Spleen (tissue), 11 donors: ENCODE measurements at regions not wholly inside any gene's neighbourhood (a gene's known extent, or its start where the extent isn't known, plus 50 kb on each side); places are given as distances from the start of the nearest gene placed in this dataset.
A peak's percentile ranks its signal among the peaks of the same experiment; 100 is the strongest.

Experiments used
- DNase-seq: peaks from one replicate; pipeline ENCODE4 v3.0.0-alpha.2; 2020
- H3K27ac ChIP-seq, 8 donors: fragments of 200-600 bp; sonication (generic) in 7 of 8; 1 replicate in 4 of 8; 2 replicates in 4 of 8; pipeline versions ENCODE4 v1.5.0 to v1.8.0; 2016 to 2021; ENCODE audit warnings: inconsistent platforms in 4 of 8, mild to moderate bottlenecking in 4 of 8, moderate library complexity in 1 of 8
- H3K27me3 ChIP-seq, 7 donors: fragments of 200-600 bp; sonication (generic) in 6 of 7; replicated peaks in 1 of 7; 1 replicate in 4 of 7; 2 replicates in 3 of 7; pipeline versions ENCODE4 v1.5.0 to v1.8.0; 2016 to 2021; ENCODE audit warnings: inconsistent platforms in 3 of 7, mild to moderate bottlenecking in 1 of 7
- H3K36me3 ChIP-seq, 6 donors: fragments of 200-600 bp; sonication (generic) in 5 of 6; 1 replicate in 4 of 6; 2 replicates in 2 of 6; pipeline versions ENCODE4 v1.5.0 to v1.8.0; 2016 to 2021; ENCODE audit warnings: inconsistent platforms in 2 of 6
- H3K4me1 ChIP-seq, 6 donors: fragments of 200-600 bp; sonication (generic) in 5 of 6; 1 replicate in 3 of 6; 2 replicates in 3 of 6; pipeline versions ENCODE4 v1.5.0 to v1.8.0; 2016 to 2021; ENCODE audit warnings: inconsistent platforms in 3 of 6
- H3K4me3 ChIP-seq, 8 donors: fragments of 200-600 bp; sonication (generic) in 7 of 8; 1 replicate in 4 of 8; 2 replicates in 4 of 8; pipeline versions ENCODE4 v1.5.0 to v1.8.0; 2016 to 2021; ENCODE audit warnings: inconsistent platforms in 4 of 8, mild to moderate bottlenecking in 4 of 8, moderate library complexity in 2 of 8
- H3K9me3 ChIP-seq, 8 donors: fragments of 200-600 bp; sonication (generic) in 7 of 8; 1 replicate in 4 of 8; 2 replicates in 4 of 8; pipeline versions ENCODE4 v1.5.0 to v1.8.0; 2016 to 2021; ENCODE audit warnings: inconsistent platforms in 4 of 8
- POLR2A ChIP-seq, 3 donors: fragments of 450-650 bp; IDR thresholded peaks; one replicate each; pipeline ENCODE4 v1.5.1; 2017; ENCODE audit warnings: antibody characterized with exemption in 3 of 3, mild to moderate bottlenecking in 1 of 3
- POLR2AphosphoS5 ChIP-seq, 3 donors: sonication (generic); formaldehyde crosslinking; IDR thresholded peaks; one replicate each; pipeline ENCODE4 v1.5.1; 2017; ENCODE audit warnings: antibody characterized with exemption in 3 of 3
- WGBS, 5 donors: extraction: QIAGEN DNeasy Blood & Tissue Kit in 3 of 5; methylation state at CpG; one replicate each; pipeline versions ENCODE4 v1.1.5 to v1.1.7; 2013 to 2018; 5-methylcytosine and 5-hydroxymethylcytosine counted together
- intact Hi-C: fragments of 100-400 bp; cut with DNase I; formaldehyde crosslinking; loops from one replicate; pipeline ENCODE4 v1.15.0; 2023; ENCODE audit warnings: low total_unique reads
- TF ChIP-seq, protein P1 (sequence below), 11 experiments: fragments of 200-600 bp in 7 of 11; fragments of 450-650 bp in 4 of 11; sonication (generic) in 4 of 11; IDR thresholded peaks in 8 of 11; conservative IDR thresholded peaks in 3 of 11; 1 replicate in 7 of 11; 2 replicates in 4 of 11; pipeline versions ENCODE4 v1.4.0 to v1.8.0; 2016 to 2021; ENCODE audit warnings: antibody characterized with exemption in 11 of 11, inconsistent platforms in 4 of 11, mild to moderate bottlenecking in 1 of 11
- donor health status: healthy with polysubstance abuse.
- donor health status: DM: no; HTN: no; CAD: no; lungs with moderate emphysema.
- donor health status: DM: no; HTN: no; CAD: no.
- donor health status: Bipolar disorder and iron deficiency.
- donor health status: healthy.
- donor health status: DM: no; HTN: no; CAD: no.
- donor health status: DM: yes; HTN: yes; CAD: no.

DNA sequence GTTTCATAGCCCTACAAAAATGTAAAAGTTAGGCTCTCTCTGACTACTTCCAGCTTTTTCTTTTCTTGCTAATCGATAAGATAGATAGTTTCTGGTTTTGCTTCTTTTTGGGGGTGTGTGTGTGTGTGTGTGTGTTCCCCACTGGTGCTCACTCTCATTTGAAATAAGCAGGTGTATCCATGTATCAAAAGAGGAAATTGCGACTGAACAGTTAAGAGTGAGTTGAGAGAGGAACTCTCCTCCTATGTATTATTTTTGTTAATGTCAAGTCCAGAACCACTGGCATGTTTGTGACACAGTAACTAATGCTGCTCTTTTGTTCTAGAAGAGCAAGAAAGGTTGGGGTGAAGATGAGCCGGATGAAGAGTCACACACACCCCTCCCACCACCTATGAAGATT is 96.7 kb upstream of the UMPS start:
- intact Hi-C loops, result no loop called here
- TF ChIP-seq POLR2A (IDR thresholded peaks at IDR 0.05) (no peak), POLR2AphosphoS5 (IDR thresholded peaks at IDR 0.05) (no peak)
- TF ChIP-seq, protein P1, sequence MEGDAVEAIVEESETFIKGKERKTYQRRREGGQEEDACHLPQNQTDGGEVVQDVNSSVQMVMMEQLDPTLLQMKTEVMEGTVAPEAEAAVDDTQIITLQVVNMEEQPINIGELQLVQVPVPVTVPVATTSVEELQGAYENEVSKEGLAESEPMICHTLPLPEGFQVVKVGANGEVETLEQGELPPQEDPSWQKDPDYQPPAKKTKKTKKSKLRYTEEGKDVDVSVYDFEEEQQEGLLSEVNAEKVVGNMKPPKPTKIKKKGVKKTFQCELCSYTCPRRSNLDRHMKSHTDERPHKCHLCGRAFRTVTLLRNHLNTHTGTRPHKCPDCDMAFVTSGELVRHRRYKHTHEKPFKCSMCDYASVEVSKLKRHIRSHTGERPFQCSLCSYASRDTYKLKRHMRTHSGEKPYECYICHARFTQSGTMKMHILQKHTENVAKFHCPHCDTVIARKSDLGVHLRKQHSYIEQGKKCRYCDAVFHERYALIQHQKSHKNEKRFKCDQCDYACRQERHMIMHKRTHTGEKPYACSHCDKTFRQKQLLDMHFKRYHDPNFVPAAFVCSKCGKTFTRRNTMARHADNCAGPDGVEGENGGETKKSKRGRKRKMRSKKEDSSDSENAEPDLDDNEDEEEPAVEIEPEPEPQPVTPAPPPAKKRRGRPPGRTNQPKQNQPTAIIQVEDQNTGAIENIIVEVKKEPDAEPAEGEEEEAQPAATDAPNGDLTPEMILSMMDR (IDR thresholded peaks at IDR 0.05 in 8 of 11, conservative IDR thresholded peaks at IDR 0.05 in 3 of 11), result no peak
- no peak overlapping the region for H3K4me3 ChIP-seq
- 37 to 65% (median 46%) methylated on average over 3 of the region's 3 CpGs for WGBS, 5 donors
- H3K27ac ChIP-seq, result no peak overlapping the region
- no peak for DNase-seq
- peaks cover 0 to 36% (median 7%) of the 10 kb centered on the region in 6 donors for H3K4me1 ChIP-seq
- H3K27me3 ChIP-seq, result no peaks in the 10 kb centered on the region
- no peaks in the 10 kb centered on the region for H3K9me3 ChIP-seq
- peaks cover 0 to 40% (median 2%) of the 10 kb centered on the region in 6 donors for H3K36me3 ChIP-seq

DNA sequence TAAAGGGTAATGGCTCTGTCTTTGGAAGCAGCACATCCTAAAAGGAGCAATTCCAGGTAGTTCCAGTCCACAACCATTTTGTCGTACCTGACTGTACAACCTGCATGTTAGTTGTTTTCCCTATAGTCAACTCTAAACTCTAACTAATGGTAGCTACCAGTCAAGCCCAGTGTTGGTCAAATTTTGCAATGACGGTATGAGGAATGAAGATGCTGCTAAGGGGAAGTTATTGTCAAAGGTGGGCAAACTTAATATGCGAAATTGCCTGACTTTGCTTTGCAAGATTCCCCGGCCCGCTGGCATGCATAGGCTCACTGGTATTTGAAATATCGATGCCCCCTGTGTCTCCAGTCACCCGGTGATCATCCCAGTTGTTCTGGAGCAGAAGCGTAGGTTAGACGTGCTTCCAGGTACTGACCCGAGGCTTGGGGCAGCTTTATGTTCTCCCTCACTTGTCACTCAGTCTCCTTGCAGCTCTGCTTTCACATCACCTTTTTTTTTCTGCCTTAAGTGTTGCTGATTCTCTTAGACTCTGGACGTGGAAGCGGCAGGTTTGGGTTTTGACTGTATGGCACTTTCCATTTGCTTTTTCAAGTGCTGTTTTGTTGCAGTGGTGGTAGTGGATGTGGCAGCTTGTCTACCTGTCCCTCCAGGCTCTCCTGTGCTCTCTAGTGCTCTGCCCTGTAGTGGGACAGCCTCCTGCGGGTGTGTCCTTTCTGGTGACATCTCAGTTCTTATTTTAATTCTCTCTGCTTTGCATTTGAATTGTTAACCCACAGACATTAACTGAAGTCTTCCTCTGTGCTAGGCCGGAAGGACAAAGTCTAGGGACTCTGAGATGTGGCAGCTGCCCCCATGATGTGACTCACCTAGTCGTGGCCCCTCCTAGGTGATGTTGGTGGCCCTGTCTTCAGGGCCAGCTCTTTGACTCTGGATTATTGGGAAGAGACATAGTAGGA is 95.8 kb upstream of the UMPS start:
- H3K4me3 ChIP-seq, result no peak overlapping the region
- H3K36me3 ChIP-seq, result peaks cover 0 to 40% (median 2%) of the 10 kb centered on the region in 6 donors
- H3K9me3 ChIP-seq, result no peaks in the 10 kb centered on the region
- TF ChIP-seq, protein P1 (IDR thresholded peaks at IDR 0.05 in 8 of 11, conservative IDR thresholded peaks at IDR 0.05 in 3 of 11), result no peak
- no peak for TF ChIP-seq POLR2A (IDR thresholded peaks at IDR 0.05)
- no peak for TF ChIP-seq POLR2AphosphoS5 (IDR thresholded peaks at IDR 0.05)
- no peaks in the 10 kb centered on the region for H3K27me3 ChIP-seq
- H3K27ac ChIP-seq, result peak overlapping the region in 1 of 8 donors; percentile 37
- peaks cover 0 to 40% (median 9%) of the 10 kb centered on the region in 6 donors for H3K4me1 ChIP-seq
- no peak for DNase-seq
- intact Hi-C loops, result no loop called here
- 67 to 85% (median 80%) methylated on average over 15 of the region's 15 CpGs for WGBS, 5 donors

DNA sequence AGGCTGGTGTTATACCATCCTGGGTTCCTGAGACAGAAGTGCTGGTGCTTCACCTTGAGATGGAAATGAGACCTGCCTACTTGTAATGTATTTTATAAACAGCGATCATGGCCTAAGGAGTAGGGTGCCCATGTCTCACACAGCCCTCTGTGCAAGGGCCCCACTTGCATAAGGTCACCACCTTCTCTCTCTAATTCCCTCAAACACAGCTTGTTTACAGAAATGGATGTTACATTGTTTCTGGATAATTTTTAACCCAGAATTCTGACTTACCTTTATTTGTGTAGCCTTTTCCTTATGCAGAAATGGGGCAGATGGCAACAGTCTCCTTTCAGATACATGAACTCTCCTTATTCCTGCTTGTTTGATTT is 95.1 kb upstream of the UMPS start:
- intact Hi-C loops, result no loop called here
- Histone ChIP-seq H3K27ac (peak overlapping the region in 1 of 8 donors; percentile 37), H3K9me3 (no peaks in the 10 kb centered on the region), H3K27me3 (no peaks in the 10 kb centered on the region), H3K36me3 (peaks cover 0 to 40% (median 2%) of the 10 kb centered on the region in 6 donors), H3K4me3 (no peak overlapping the region), H3K4me1 (peaks cover 0 to 46% (median 9%) of the 10 kb centered on the region in 6 donors)
- TF ChIP-seq POLR2AphosphoS5 (IDR thresholded peaks at IDR 0.05) (no peak), POLR2A (IDR thresholded peaks at IDR 0.05) (no peak)
- TF ChIP-seq, protein P1 (IDR thresholded peaks at IDR 0.05 in 8 of 11, conservative IDR thresholded peaks at IDR 0.05 in 3 of 11), result no peak
- WGBS, 5 donors, result 92 to 100% (median 100%) methylated on average over 1 of the region's 1 CpG
- no peak for DNase-seq
